ENCODE measurements at regions not wholly inside any gene's neighbourhood (a gene's known extent, or its start where the extent isn't known, plus 50 kb on each side); places are given as distances from the start of the nearest gene placed in this dataset.
A peak's percentile ranks its signal among the peaks of the same experiment; 100 is the strongest.

- ATAC-seq (peak; percentile 40 to 72 (median 57)), DNase-seq (peak in 2 of 5 donors; percentile 20 to 22)
- no peak for TF ChIP-seq POLR2A (IDR thresholded peaks at IDR 0.05)
- TF ChIP-seq, protein P1, sequence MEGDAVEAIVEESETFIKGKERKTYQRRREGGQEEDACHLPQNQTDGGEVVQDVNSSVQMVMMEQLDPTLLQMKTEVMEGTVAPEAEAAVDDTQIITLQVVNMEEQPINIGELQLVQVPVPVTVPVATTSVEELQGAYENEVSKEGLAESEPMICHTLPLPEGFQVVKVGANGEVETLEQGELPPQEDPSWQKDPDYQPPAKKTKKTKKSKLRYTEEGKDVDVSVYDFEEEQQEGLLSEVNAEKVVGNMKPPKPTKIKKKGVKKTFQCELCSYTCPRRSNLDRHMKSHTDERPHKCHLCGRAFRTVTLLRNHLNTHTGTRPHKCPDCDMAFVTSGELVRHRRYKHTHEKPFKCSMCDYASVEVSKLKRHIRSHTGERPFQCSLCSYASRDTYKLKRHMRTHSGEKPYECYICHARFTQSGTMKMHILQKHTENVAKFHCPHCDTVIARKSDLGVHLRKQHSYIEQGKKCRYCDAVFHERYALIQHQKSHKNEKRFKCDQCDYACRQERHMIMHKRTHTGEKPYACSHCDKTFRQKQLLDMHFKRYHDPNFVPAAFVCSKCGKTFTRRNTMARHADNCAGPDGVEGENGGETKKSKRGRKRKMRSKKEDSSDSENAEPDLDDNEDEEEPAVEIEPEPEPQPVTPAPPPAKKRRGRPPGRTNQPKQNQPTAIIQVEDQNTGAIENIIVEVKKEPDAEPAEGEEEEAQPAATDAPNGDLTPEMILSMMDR (IDR thresholded peaks at IDR 0.05): no peak
- peak overlapping the region in 7 of 12 donors; percentile 9 to 82 (median 44) for H3K27ac ChIP-seq
- no peaks in the 10 kb centered on the region for H3K27me3 ChIP-seq
- peaks cover 0 to 64% (median 11%) of the 10 kb centered on the region in 12 donors for H3K4me1 ChIP-seq
- 20 to 35% (median 26%) methylated on average over 5 of the region's 5 CpGs for WGBS, 4 donors
- no peaks in the 10 kb centered on the region for H3K9me3 ChIP-seq
- intact Hi-C loops (cut with DNase I): loop anchor here (5.0 to 10.0 kb wide), 12 partner anchors 79 to 519 kb away; partner anchors contain the start of genes IVNS1ABP (in 7 of the 10), SWT1 (in 2 of the 10) and TRMT1L (in 2 of the 10)
- H3K36me3 ChIP-seq: no peaks in the 10 kb centered on the region
- H3K4me3 ChIP-seq: no peak overlapping the region
These were observed 60.0 kb upstream of the HMCN1 start for GRCh38 chr1:185674201-185674600.

DNA sequence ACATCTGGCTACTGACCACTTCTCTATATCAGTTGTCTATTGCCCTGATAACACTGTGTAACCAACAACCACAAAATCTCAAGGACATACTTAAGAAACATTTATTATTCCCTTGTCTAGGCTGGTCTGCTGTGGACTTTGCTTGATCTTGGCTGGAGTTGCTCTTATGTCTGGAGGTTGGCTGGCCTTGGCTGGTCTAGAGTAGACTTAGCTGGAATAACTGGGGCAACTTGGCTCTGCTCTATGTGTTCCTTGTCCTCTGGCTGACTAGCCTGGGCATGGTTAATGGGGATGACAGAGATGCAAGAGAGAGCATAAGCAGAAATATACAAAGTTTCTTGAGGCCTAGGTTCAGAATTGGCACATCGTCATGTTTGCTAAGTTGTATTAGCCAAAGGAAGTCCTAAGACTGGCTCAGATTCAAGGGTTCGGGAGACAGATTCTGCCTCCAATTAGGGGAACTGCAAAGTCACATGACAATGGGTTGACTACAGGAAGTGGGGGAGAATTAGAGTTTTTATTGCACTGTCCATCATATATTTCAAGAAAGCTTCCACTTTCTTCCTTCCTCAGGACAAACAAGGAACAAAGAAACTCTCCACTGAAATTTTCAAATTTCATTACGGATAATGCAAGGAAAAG is 61.4 kb upstream of the HMCN1 start:
- intact Hi-C loops (cut with DNase I): loop anchor here (2.0 to 10.0 kb wide), 13 partner anchors 78 to 518 kb away; partner anchors contain the start of genes IVNS1ABP (in 7 of the 10), SWT1 (in 2 of the 10) and TRMT1L (in 2 of the 10)
- no peak for DNase-seq
- peak overlapping the region in 3 of 12 donors; percentile 49 to 82 (median 76) for H3K27ac ChIP-seq

DNA sequence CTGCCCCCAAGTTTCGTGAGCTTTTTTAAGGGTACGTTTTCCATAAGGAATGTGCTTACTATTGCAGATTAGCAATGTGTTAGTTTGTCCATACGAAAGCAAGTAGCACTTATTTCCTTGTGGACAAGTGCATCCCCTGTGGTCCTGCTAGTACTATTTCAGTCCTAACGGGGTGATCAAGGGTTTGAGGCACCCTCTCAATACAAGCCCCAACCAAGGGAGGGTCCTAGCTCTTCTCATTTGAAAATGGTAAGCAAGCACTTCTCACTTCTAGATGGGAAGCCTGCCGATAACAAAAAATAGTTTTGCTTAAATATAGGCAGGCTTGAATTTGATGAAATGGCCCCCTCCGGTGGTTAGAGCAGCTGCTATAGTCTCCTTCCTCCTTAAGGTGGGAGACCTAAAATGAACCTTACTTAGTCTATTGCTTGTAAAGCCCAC is 64.0 kb upstream of the HMCN1 start:
- Histone ChIP-seq H3K9me3 (no peaks in the 10 kb centered on the region), H3K27ac (peak overlapping the region in 2 of 12 donors; percentile 7 to 54), H3K27me3 (no peaks in the 10 kb centered on the region), H3K4me3 (peak overlapping the region in 5 of 12 donors; percentile 2 to 22 (median 13)), H3K36me3 (no peaks in the 10 kb centered on the region), H3K4me1 (peaks cover 0 to 42% (median 12%) of the 10 kb centered on the region in 12 donors)
- 12 to 22% (median 17%) methylated on average over 6 of the region's 6 CpGs for WGBS, 4 donors
- no peak for TF ChIP-seq POLR2A (IDR thresholded peaks at IDR 0.05)
- TF ChIP-seq, protein P1 (IDR thresholded peaks at IDR 0.05): peak; percentile 37 to 79 (median 66)
- intact Hi-C loops (cut with DNase I): loop anchor here (2.0 to 10.0 kb wide), 13 partner anchors 75 to 515 kb away; partner anchors contain the start of genes IVNS1ABP (in 8 of the 10), SWT1 (in 2 of the 10) and TRMT1L (in 2 of the 10)
- DNase-seq (peak in 3 of 5 donors; percentile 29 to 52 (median 40)), ATAC-seq (peak; percentile 48 to 77 (median 70))

More for the DNA sequence above, 61.4 kb upstream of the HMCN1 start:
- TF ChIP-seq, protein P1 (IDR thresholded peaks at IDR 0.05): no peak
- no peak for TF ChIP-seq POLR2A (IDR thresholded peaks at IDR 0.05)
- H3K27me3 ChIP-seq: no peaks in the 10 kb centered on the region
- 53 to 68% (median 66%) methylated on average over 3 of the region's 3 CpGs for WGBS, 4 donors
- H3K4me1 ChIP-seq: peaks cover 0 to 51% (median 11%) of the 10 kb centered on the region in 12 donors
- no peaks in the 10 kb centered on the region for H3K36me3 ChIP-seq
- peak in 3 of 4 donors; percentile 32 to 57 (median 35) for ATAC-seq
- H3K9me3 ChIP-seq: no peaks in the 10 kb centered on the region
- no peak overlapping the region for H3K4me3 ChIP-seq

DNA sequence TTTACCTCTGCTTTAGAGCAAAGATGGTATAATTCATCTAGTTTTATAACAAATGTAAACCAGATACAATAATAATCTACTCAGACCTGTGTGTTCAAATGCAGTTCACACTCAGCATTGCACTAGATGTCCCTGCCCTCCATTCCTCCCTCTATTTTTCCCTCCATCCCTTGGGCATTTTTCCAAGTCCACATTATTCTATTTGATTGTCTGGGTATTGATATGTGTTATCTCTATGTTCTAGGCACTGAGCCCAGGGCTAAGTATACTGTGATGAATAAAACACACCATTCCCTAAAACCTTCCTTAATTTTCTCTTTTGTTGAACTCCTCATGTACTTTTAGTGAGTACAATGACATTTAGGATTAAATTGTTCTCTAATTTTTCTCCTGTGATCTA is 66.2 kb upstream of the HMCN1 start:
- H3K9me3 ChIP-seq: no peaks in the 10 kb centered on the region
- H3K27me3 ChIP-seq: no peaks in the 10 kb centered on the region
- ATAC-seq (peak in 3 of 4 donors; percentile 45 to 60 (median 46)), DNase-seq (no peak)
- no peaks in the 10 kb centered on the region for H3K36me3 ChIP-seq
- no peak overlapping the region for H3K4me3 ChIP-seq
- peak overlapping the region in 3 of 12 donors; percentile 6 to 53 (median 38) for H3K27ac ChIP-seq
- intact Hi-C loops (cut with DNase I): loop anchor here in 3 of 10 donors (5.0 to 10.0 kb wide), 4 partner anchors 73 to 351 kb away; partner anchors contain the start of gene IVNS1ABP (in 1 of the 3)
- H3K4me1 ChIP-seq: peaks cover 0 to 26% (median 6%) of the 10 kb centered on the region in 12 donors
- TF ChIP-seq POLR2A (IDR thresholded peaks at IDR 0.05): no peak
